H1 (cell line): ENCODE measurements at regions not wholly inside any gene's neighbourhood (a gene's known extent, or its start where the extent isn't known, plus 50 kb on each side); places are given as distances from the start of the nearest gene placed in this dataset.

Experiments used
- CTCF ChIA-PET: fragments of 300-600 bp; sonication (Branson Sonifier 250); formaldehyde crosslinking; loops from one replicate; lab custom pipeline; 2021; ENCODE audit not compliant: partially characterized antibody; lab: Charles Lee
- POLR2A ChIA-PET: fragments of 300-600 bp; sonication (Branson Sonifier 250); formaldehyde crosslinking; loops from one replicate; lab custom pipeline; 2021; ENCODE audit warnings: inconsistent platforms; ENCODE audit not compliant: partially characterized antibody; lab: Charles Lee
- DNase-seq, 2 experiments: peaks; one replicate each; pipeline versions ENCODE4 v3.0.0 to v3.0.0-alpha.2; 2010 to 2022; ENCODE audit warnings: low spot score in 2 of 2, low read depth in 1 of 2, mixed read lengths in 1 of 2
- FAIRE-seq: peaks from 2 replicates; lab custom pipeline; 2011; peaks lifted over from hg19 to GRCh38; lab: Jason Lieb, UNC
- H2AFZ ChIP-seq: 2 replicates; pipeline ENCODE4 v1.8.1; 2012; ENCODE audit warnings: low read length, inconsistent platforms
- H2AK5ac ChIP-seq: 2 replicates; pipeline ENCODE4 v1.6.1; 2013; ENCODE audit warnings: low read depth, low read length
- H2BK120ac ChIP-seq: replicated peaks from 2 replicates; pipeline ENCODE3; 2013; ENCODE audit warnings: low read depth, low read length, inconsistent platforms
- H2BK12ac ChIP-seq: 2 replicates; pipeline ENCODE4 v1.6.1; 2013; ENCODE audit warnings: low read depth, low read length
- H2BK15ac ChIP-seq: 2 replicates; pipeline ENCODE4 v1.6.1; 2013; ENCODE audit warnings: low read length
- H2BK20ac ChIP-seq: 2 replicates; pipeline ENCODE4 v1.6.1; 2013; ENCODE audit warnings: low read length
- H2BK5ac ChIP-seq: 2 replicates; pipeline ENCODE4 v1.6.1; 2013; ENCODE audit warnings: low read depth, low read length
- H3K14ac ChIP-seq: 2 replicates; pipeline ENCODE4 v1.6.1; 2013; ENCODE audit warnings: inconsistent platforms; ENCODE audit not compliant: insufficient read length
- H3K18ac ChIP-seq: 2 replicates; pipeline ENCODE4 v1.6.1; 2013; ENCODE audit warnings: low read length; ENCODE audit errors: extremely low read depth
- H3K23ac ChIP-seq: 2 replicates; pipeline ENCODE4 v1.6.1; 2013; ENCODE audit warnings: inconsistent platforms; ENCODE audit not compliant: insufficient read length
- H3K23me2 ChIP-seq: 2 replicates; pipeline ENCODE4 v1.6.1; 2013; ENCODE audit warnings: low read depth, low read length
- H3K27ac ChIP-seq: 2 replicates; pipeline ENCODE4 v1.6.1; 2011; ENCODE audit warnings: low read depth, low read length, inconsistent platforms
- H3K27me3 ChIP-seq, 4 experiments: replicated peaks in 1 of 4; 1 replicate in 1 of 4; 2 replicates in 3 of 4; pipeline versions ENCODE4 v1.6.1 to v1.8.1; 2011 to 2013; ENCODE audit warnings: low read length in 3 of 4, mild to moderate bottlenecking in 3 of 4, inconsistent platforms in 2 of 4, mixed read lengths in 2 of 4, moderate library complexity in 1 of 4; ENCODE audit not compliant: control insufficient read depth in 3 of 4, insufficient read depth in 3 of 4; ENCODE audit errors: extremely low read depth in 1 of 4
- H3K36me3 ChIP-seq, 4 experiments: 2 replicates each; pipeline versions ENCODE4 v1.6.1 to v1.8.1; 2011 to 2013; ENCODE audit warnings: mild to moderate bottlenecking in 4 of 4, low read length in 3 of 4, moderate library complexity in 2 of 4, control low read depth in 1 of 4, inconsistent platforms in 1 of 4; ENCODE audit not compliant: insufficient read depth in 4 of 4, control insufficient read depth in 2 of 4
- H3K4ac ChIP-seq: replicated peaks from 2 replicates; pipeline ENCODE3; 2013; ENCODE audit warnings: low read length, low read depth, mixed read lengths, inconsistent platforms; ENCODE audit not compliant: insufficient read length
- H3K4me1 ChIP-seq, 4 experiments: replicated peaks in 1 of 4; 1 replicate in 1 of 4; 2 replicates in 3 of 4; pipeline versions ENCODE4 v1.6.1 to v1.8.1; 2011 to 2013; ENCODE audit warnings: low read length in 3 of 4, inconsistent platforms in 2 of 4, mixed read lengths in 1 of 4; ENCODE audit not compliant: insufficient read depth in 4 of 4, control insufficient read depth in 3 of 4
- H3K4me2 ChIP-seq, 2 experiments: 2 replicates each; pipeline versions ENCODE4 v1.6.1 to v1.8.1; 2011 to 2013; ENCODE audit warnings: low read depth in 2 of 2, low read length in 2 of 2, control low read depth in 1 of 2, inconsistent platforms in 1 of 2, mild to moderate bottlenecking in 1 of 2; ENCODE audit not compliant: insufficient read depth in 1 of 2
- H3K4me3 ChIP-seq, 4 experiments: fragments of 200-600, 300-600 bp in 1 of 4; sonication (generic), shearing (Covaris generic), sonication (Bioruptor Twin) in 1 of 4; 2 replicates each; pipeline versions ENCODE4 v1.5.1 to v1.8.1; 2011 to 2016; ENCODE audit warnings: low read length in 4 of 4, low read depth in 3 of 4, control low read depth in 2 of 4, inconsistent platforms in 2 of 4, mild to moderate bottlenecking in 2 of 4, mixed read lengths in 1 of 4, moderate library complexity in 1 of 4; ENCODE audit not compliant: insufficient read depth in 2 of 4; ENCODE audit errors: extremely low read depth in 1 of 4
- H3K56ac ChIP-seq: replicated peaks from 2 replicates; pipeline ENCODE3; 2013; ENCODE audit warnings: low read depth, mild to moderate bottlenecking, mixed read lengths, low read length, inconsistent platforms; ENCODE audit not compliant: insufficient read length
- H3K79me1 ChIP-seq: 2 replicates; pipeline ENCODE4 v1.6.1; 2013; ENCODE audit warnings: low read depth, low read length, control low read depth
- H3K79me2 ChIP-seq, 2 experiments: 2 replicates each; pipeline versions ENCODE4 v1.6.1 to v1.8.1; 2012 to 2013; ENCODE audit warnings: low read length in 2 of 2, mild to moderate bottlenecking in 2 of 2, inconsistent platforms in 1 of 2; ENCODE audit not compliant: insufficient read depth in 2 of 2, control insufficient read depth in 1 of 2
- H3K9ac ChIP-seq, 4 experiments: replicated peaks in 1 of 4; 1 replicate in 1 of 4; 2 replicates in 3 of 4; pipeline versions ENCODE4 v1.6.1 to v1.8.1; 2011 to 2013; ENCODE audit warnings: low read depth in 3 of 4, low read length in 3 of 4, control low read depth in 2 of 4, mild to moderate bottlenecking in 2 of 4, moderate library complexity in 2 of 4, inconsistent platforms in 1 of 4; ENCODE audit errors: extremely low read depth in 1 of 4
- H3K9me3 ChIP-seq, 2 experiments: 2 replicates each; pipeline versions ENCODE4 v1.6.1 to v1.8.1; 2012 to 2013; ENCODE audit warnings: mild to moderate bottlenecking in 2 of 2, moderate library complexity in 2 of 2, control low read depth in 1 of 2, inconsistent platforms in 1 of 2, low read depth in 1 of 2, low read length in 1 of 2, mixed read lengths in 1 of 2; ENCODE audit not compliant: insufficient read depth in 2 of 2
- H4K20me1 ChIP-seq, 2 experiments: replicated peaks in 1 of 2; 2 replicates each; pipeline versions ENCODE3 to v1.8.1; 2011 to 2013; ENCODE audit warnings: inconsistent platforms in 2 of 2, low read length in 2 of 2, mild to moderate bottlenecking in 1 of 2; ENCODE audit not compliant: insufficient read depth in 2 of 2, control insufficient read depth in 1 of 2
- H4K5ac ChIP-seq: 2 replicates; pipeline ENCODE4 v1.6.1; 2013; ENCODE audit warnings: low read length, low read depth, mixed read lengths, inconsistent platforms; ENCODE audit not compliant: insufficient read length
- H4K8ac ChIP-seq: 2 replicates; pipeline ENCODE4 v1.8.0; 2013; ENCODE audit warnings: mild to moderate bottlenecking, moderate library complexity, low read length, inconsistent platforms; ENCODE audit not compliant: insufficient read depth; ENCODE audit errors: extremely low read depth
- H4K91ac ChIP-seq: replicated peaks from 2 replicates; pipeline ENCODE3; 2013; ENCODE audit warnings: low read length, mixed read lengths, inconsistent platforms; ENCODE audit not compliant: insufficient read length
- CBX5 ChIP-seq: fragments of 300-800, 300-1000 bp; sonication (generic); IDR thresholded peaks from 2 replicates; pipeline ENCODE4 v1.7.1; 2016; ENCODE audit warnings: antibody characterized with exemption, low read length, low read depth
- CTBP2 ChIP-seq: IDR thresholded peaks from 2 replicates; pipeline ENCODE4 v1.7.0; 2011; ENCODE audit warnings: borderline replicate concordance, mild to moderate bottlenecking, moderate library complexity, mixed read lengths, low read length; ENCODE audit not compliant: insufficient read depth, insufficient read length
- POU5F1 ChIP-seq: IDR thresholded peaks from 2 replicates; pipeline ENCODE4 v1.6.1; 2011; ENCODE audit warnings: low read depth, mild to moderate bottlenecking, low read length, moderate library complexity
- SIX5 ChIP-seq: IDR thresholded peaks from 2 replicates; pipeline ENCODE4 v1.6.1; 2011; ENCODE audit warnings: mild to moderate bottlenecking, low read depth, low read length
- TBP ChIP-seq: IDR thresholded peaks from 2 replicates; pipeline ENCODE4 v1.6.1; 2011; ENCODE audit warnings: low read depth, low read length, improper control_type of control experiment
- ZNF274 ChIP-seq: IDR thresholded peaks from 2 replicates; pipeline ENCODE4 v1.7.0; 2012; ENCODE audit warnings: low read length, borderline replicate concordance; ENCODE audit errors: extremely low read depth
- WGBS, 2 experiments: shearing (Covaris generic) in 1 of 2; methylation state at CpG; one replicate each; pipeline versions ENCODE4 v1.1.6 to v1.1.7; 2013 to 2015; ENCODE audit warnings: low lambda C conversion rate in 2 of 2, mixed read lengths in 2 of 2, inconsistent platforms in 1 of 2, low coverage in 1 of 2, missing lambda C conversion rate in 1 of 2; ENCODE audit not compliant: insufficient replicate concordance in 2 of 2, insufficient coverage in 1 of 2, insufficient read length in 1 of 2; ENCODE audit errors: extremely low coverage in 1 of 2, missing lambda C conversion rate in 1 of 2; 5-methylcytosine and 5-hydroxymethylcytosine counted together

GRCh38 chr12:23333938-23334337 lies 615.5 kb downstream of the SOX5 start:
- H4K5ac ChIP-seq: no peak overlapping the region
- H2AFZ ChIP-seq: no peak overlapping the region
- H2BK12ac ChIP-seq: no peak overlapping the region
- no peak overlapping the region for H3K23ac ChIP-seq
- H2BK20ac ChIP-seq: no peak overlapping the region
- no peak overlapping the region for H3K4ac ChIP-seq
- no peaks in the 10 kb centered on the region for H3K9me3 ChIP-seq
- H3K56ac ChIP-seq: no peak overlapping the region
- H3K9ac ChIP-seq: no peak overlapping the region
- H4K8ac ChIP-seq: no peak overlapping the region
- no peak overlapping the region for H3K27ac ChIP-seq
- 87% methylated on average over 2 of the region's 2 CpGs; no CpG with 5 or more reads in 1 of the 2 experiments for WGBS, 2 experiments
- ChIA-PET POLR2A (no interaction called here), CTCF (no interaction called here)
- H3K27me3 ChIP-seq: no peaks in the 10 kb centered on the region
- no peaks in the 10 kb centered on the region for H3K4me1 ChIP-seq
- H3K79me2 ChIP-seq: no peaks in the 10 kb centered on the region
- no peak for TF ChIP-seq POU5F1
- TF ChIP-seq CTBP2: no peak
- no peak for TF ChIP-seq SIX5
- TF ChIP-seq ZNF274: no peak
- TF ChIP-seq TBP: no peak
- TF ChIP-seq CBX5: no peak
- H3K79me1 ChIP-seq: no peaks in the 10 kb centered on the region
- no peak overlapping the region for H3K14ac ChIP-seq
- no peak overlapping the region for H3K4me2 ChIP-seq
- H3K18ac ChIP-seq: no peak overlapping the region
- H3K36me3 ChIP-seq: no peaks in the 10 kb centered on the region
- DNase-seq (no peak), FAIRE-seq (no peak)
- no peak overlapping the region for H2BK120ac ChIP-seq
- no peak overlapping the region for H2BK5ac ChIP-seq
- no peaks in the 10 kb centered on the region; the same call in 1 of the 2 replicates for H3K23me2 ChIP-seq
- H2BK15ac ChIP-seq: no peak overlapping the region
- H2AK5ac ChIP-seq: no peak overlapping the region
- H4K91ac ChIP-seq: no peak overlapping the region
- no peak overlapping the region for H3K4me3 ChIP-seq
- no peaks in the 10 kb centered on the region for H4K20me1 ChIP-seq
